HepG2 (cell line): ENCODE measurements at regions not wholly inside any gene's neighbourhood (a gene's known extent, or its start where the extent isn't known, plus 50 kb on each side); places are given as distances from the start of the nearest gene placed in this dataset.

Experiments used
- ATM ChIP-seq: fragments of 450-650 bp; IDR thresholded peaks from 2 replicates; pipeline ENCODE4 v1.7.1; 2017; ENCODE audit warnings: mild to moderate bottlenecking, borderline replicate concordance
- BCL6 ChIP-seq: IDR thresholded peaks from 2 replicates; pipeline ENCODE4 v1.6.1; 2016; ENCODE audit warnings: missing genetic modification reagents, missing compliant biosample characterization
- CREBL2 ChIP-seq: sonication (generic); formaldehyde crosslinking; IDR thresholded peaks from 2 replicates; pipeline ENCODE4 v1.8.1; 2023; ENCODE audit warnings: missing genetic modification reagents, mild to moderate bottlenecking, borderline replicate concordance
- ETS1 ChIP-seq: sonication (generic); formaldehyde crosslinking; IDR thresholded peaks from 2 replicates; pipeline ENCODE4 v1.4.0; 2020; ENCODE audit warnings: missing genetic modification reagents
- GTF2F1 ChIP-seq: fragments of 150-350 bp; IDR thresholded peaks from 2 replicates; pipeline ENCODE4 v1.6.1; 2014; ENCODE audit warnings: low read length
- POGZ ChIP-seq: sonication (generic); formaldehyde crosslinking; IDR thresholded peaks from 2 replicates; pipeline ENCODE4 v1.4.0; 2020; ENCODE audit warnings: mild to moderate bottlenecking, missing genetic modification reagents
- SNRNP70 ChIP-seq: fragments of 200-400 bp; formaldehyde crosslinking; IDR thresholded peaks from 2 replicates; pipeline ENCODE4 v1.6.1; 2017; ENCODE audit warnings: mild to moderate bottlenecking, low read depth, low read length, moderate library complexity
- STAT5B ChIP-seq: sonication (generic); formaldehyde crosslinking; IDR thresholded peaks from 2 replicates; pipeline ENCODE4 v1.4.0; 2020; ENCODE audit warnings: missing genetic modification reagents
- ZBTB7A ChIP-seq: sonication (generic); formaldehyde crosslinking; IDR thresholded peaks from 2 replicates; pipeline ENCODE4 v1.8.0; 2022; ENCODE audit warnings: mild to moderate bottlenecking, missing genetic modification reagents
- ZNF20 ChIP-seq: sonication (generic); formaldehyde crosslinking; IDR thresholded peaks from 2 replicates; pipeline ENCODE4 v1.4.0; 2020; ENCODE audit warnings: mild to moderate bottlenecking, moderate library complexity, missing genetic modification reagents
- ZNF274 ChIP-seq: sonication (generic); formaldehyde crosslinking; IDR thresholded peaks from 2 replicates; pipeline ENCODE4 v1.5.1; 2020; ENCODE audit warnings: mild to moderate bottlenecking, missing genetic modification reagents
- ZNF333 ChIP-seq: sonication (generic); formaldehyde crosslinking; IDR thresholded peaks from 2 replicates; pipeline ENCODE4 v1.4.0; 2020; ENCODE audit warnings: mild to moderate bottlenecking, missing genetic modification reagents, borderline replicate concordance
- ZNF512 ChIP-seq: sonication (generic); formaldehyde crosslinking; IDR thresholded peaks from 2 replicates; pipeline ENCODE4 v1.4.0; 2020; ENCODE audit warnings: mild to moderate bottlenecking, missing genetic modification reagents
- ZNF629 ChIP-seq: sonication (generic); formaldehyde crosslinking; conservative IDR thresholded peaks from 2 replicates; pipeline ENCODE4 v1.5.0; 2020; ENCODE audit warnings: missing genetic modification reagents
- ZNF839 ChIP-seq: sonication (generic); formaldehyde crosslinking; IDR thresholded peaks from 2 replicates; pipeline ENCODE4 v1.4.0; 2020; ENCODE audit warnings: missing genetic modification reagents, mild to moderate bottlenecking, borderline replicate concordance
- TF ChIP-seq, protein P1 (sequence below): IDR thresholded peaks from 2 replicates; pipeline ENCODE4 v1.6.1; 2016; ENCODE audit warnings: low read depth
- TF ChIP-seq, protein P2 (sequence below): sonication (generic); formaldehyde crosslinking; IDR thresholded peaks from 2 replicates; pipeline ENCODE4 v1.4.0; 2020; ENCODE audit warnings: missing genetic modification reagents

DNA sequence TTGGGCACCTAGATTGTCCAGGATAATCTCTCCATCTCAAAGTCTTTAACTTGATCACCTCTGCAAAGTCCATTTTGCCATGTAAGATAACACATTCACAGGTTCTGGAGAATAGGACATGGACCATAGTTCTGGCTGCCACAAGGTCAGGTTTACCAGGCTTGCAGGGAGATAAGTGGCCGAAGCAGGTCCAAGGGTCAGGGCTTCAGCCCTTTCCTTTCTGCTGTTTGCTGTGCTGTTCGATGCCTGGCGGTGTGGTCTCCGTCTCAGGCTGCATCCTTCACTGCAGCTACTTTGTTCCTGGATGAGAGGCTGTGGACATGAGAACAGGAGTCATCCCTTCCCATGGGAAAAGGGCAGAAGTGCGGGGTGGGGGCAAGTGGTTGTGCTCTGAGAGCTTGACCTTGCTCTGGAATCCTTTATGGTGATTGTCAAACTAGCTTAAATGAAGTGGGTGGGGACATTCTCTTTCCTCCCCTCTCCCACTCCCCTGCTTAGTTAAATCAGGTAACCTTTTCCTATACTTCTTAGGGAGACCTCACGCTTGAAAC lies 320.2 kb upstream of the C2CD4B start (continued):
- TF ChIP-seq, protein P1, sequence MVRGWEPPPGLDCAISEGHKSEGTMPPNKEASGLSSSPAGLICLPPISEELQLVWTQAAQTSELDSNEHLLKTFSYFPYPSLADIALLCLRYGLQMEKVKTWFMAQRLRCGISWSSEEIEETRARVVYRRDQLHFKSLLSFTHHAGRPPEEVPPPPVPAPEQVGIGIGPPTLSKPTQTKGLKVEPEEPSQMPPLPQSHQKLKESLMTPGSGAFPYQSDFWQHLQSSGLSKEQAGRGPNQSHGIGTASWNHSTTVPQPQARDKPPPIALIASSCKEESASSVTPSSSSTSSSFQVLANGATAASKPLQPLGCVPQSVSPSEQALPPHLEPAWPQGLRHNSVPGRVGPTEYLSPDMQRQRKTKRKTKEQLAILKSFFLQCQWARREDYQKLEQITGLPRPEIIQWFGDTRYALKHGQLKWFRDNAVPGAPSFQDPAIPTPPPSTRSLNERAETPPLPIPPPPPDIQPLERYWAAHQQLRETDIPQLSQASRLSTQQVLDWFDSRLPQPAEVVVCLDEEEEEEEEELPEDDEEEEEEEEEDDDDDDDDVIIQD = no peak
- TF ChIP-seq ZNF274 (CRISPR knock-in tag) = no peak
- no peak for TF ChIP-seq ZNF839 (CRISPR knock-in tag)
- TF ChIP-seq, protein P2, sequence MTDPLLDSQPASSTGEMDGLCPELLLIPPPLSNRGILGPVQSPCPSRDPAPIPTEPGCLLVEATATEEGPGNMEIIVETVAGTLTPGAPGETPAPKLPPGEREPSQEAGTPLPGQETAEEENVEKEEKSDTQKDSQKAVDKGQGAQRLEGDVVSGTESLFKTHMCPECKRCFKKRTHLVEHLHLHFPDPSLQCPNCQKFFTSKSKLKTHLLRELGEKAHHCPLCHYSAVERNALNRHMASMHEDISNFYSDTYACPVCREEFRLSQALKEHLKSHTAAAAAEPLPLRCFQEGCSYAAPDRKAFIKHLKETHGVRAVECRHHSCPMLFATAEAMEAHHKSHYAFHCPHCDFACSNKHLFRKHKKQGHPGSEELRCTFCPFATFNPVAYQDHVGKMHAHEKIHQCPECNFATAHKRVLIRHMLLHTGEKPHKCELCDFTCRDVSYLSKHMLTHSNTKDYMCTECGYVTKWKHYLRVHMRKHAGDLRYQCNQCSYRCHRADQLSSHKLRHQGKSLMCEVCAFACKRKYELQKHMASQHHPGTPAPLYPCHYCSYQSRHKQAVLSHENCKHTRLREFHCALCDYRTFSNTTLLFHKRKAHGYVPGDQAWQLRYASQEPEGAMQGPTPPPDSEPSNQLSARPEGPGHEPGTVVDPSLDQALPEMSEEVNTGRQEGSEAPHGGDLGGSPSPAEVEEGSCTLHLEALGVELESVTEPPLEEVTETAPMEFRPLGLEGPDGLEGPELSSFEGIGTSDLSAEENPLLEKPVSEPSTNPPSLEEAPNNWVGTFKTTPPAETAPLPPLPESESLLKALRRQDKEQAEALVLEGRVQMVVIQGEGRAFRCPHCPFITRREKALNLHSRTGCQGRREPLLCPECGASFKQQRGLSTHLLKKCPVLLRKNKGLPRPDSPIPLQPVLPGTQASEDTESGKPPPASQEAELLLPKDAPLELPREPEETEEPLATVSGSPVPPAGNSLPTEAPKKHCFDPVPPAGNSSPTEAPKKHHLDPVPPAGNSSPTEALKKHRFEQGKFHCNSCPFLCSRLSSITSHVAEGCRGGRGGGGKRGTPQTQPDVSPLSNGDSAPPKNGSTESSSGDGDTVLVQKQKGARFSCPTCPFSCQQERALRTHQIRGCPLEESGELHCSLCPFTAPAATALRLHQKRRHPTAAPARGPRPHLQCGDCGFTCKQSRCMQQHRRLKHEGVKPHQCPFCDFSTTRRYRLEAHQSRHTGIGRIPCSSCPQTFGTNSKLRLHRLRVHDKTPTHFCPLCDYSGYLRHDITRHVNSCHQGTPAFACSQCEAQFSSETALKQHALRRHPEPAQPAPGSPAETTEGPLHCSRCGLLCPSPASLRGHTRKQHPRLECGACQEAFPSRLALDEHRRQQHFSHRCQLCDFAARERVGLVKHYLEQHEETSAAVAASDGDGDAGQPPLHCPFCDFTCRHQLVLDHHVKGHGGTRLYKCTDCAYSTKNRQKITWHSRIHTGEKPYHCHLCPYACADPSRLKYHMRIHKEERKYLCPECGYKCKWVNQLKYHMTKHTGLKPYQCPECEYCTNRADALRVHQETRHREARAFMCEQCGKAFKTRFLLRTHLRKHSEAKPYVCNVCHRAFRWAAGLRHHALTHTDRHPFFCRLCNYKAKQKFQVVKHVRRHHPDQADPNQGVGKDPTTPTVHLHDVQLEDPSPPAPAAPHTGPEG (CRISPR knock-in tag) = no peak
- 0 out of 2 replicates have a peak, but pooled peaks have one; percentile 42 for TF ChIP-seq BCL6 (CRISPR knock-in tag)
- TF ChIP-seq ETS1 (CRISPR knock-in tag) = no peak
- TF ChIP-seq ZNF629 (CRISPR knock-in tag) = no peak
- TF ChIP-seq ZNF512 = no peak
- TF ChIP-seq POGZ (CRISPR knock-in tag) = peak; percentile 46; the same call in 1 of the 2 replicates
- TF ChIP-seq ZBTB7A (CRISPR knock-in tag) = no peak
- TF ChIP-seq GTF2F1 = no peak
- TF ChIP-seq ATM = no peak
- TF ChIP-seq ZNF20 (CRISPR knock-in tag) = no peak
- no peak for TF ChIP-seq ZNF333 (CRISPR knock-in tag)
- TF ChIP-seq SNRNP70 = no peak
- TF ChIP-seq STAT5B (CRISPR knock-in tag) = no peak
- no peak for TF ChIP-seq CREBL2 (CRISPR knock-in tag)
